NCI-H2227 (cell line): ENCODE measurements at regions not wholly inside any gene's neighbourhood (a gene's known extent, or its start where the extent isn't known, plus 50 kb on each side); places are given as distances from the start of the nearest gene placed in this dataset.
"Not testable (repeated sequence)": the region's sequence is repeated elsewhere in the genome, so short reads cannot be mapped to it uniquely, and the experiment has no call there.

Experiments
- DNase-seq: peaks from one replicate; lab custom pipeline; 2025; ENCODE audit not compliant: unreplicated experiment; lab: John Stamatoyannopoulos, UW

DNA sequence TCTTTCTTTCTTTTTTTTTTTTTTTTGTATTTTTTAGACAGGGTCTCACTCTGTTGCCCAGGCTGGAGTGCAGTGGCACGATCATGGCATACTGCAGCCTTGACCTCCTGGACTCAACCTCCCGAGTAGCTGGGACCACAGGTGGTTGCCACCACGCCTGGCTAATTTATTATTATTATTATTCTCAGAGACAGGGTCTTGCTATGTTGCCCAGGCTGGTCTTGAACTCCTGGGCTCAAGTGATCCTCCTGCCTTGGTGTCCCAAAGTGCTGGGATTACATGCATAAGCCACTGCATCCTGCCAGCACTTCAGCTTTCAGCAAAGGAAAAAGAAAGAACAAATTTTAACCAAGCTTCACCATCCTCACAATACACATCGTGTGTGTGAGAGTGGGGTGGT lies 97.9 kb upstream of the SERBP1 start:
- DNase-seq, result no peak

DNA sequence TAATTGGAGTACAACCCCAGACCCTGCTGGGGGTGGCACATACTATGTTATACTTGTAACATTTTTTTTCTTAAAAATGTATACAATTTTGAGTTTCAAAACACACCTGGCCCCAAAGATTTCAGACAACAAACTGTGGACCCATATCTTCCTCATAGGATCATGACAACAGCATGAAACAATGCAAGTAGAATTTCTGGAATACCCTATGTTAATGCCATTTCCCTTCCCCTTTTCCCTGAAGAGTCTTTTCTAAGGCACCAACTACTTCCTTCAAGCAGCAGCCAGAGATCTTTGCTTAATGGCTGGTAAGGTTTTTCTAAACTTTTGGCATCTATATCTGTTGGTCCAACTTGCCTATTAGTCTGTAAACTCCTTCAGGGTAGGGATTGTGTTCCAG lies 99.9 kb upstream of the SERBP1 start:
- no peak for DNase-seq

DNA sequence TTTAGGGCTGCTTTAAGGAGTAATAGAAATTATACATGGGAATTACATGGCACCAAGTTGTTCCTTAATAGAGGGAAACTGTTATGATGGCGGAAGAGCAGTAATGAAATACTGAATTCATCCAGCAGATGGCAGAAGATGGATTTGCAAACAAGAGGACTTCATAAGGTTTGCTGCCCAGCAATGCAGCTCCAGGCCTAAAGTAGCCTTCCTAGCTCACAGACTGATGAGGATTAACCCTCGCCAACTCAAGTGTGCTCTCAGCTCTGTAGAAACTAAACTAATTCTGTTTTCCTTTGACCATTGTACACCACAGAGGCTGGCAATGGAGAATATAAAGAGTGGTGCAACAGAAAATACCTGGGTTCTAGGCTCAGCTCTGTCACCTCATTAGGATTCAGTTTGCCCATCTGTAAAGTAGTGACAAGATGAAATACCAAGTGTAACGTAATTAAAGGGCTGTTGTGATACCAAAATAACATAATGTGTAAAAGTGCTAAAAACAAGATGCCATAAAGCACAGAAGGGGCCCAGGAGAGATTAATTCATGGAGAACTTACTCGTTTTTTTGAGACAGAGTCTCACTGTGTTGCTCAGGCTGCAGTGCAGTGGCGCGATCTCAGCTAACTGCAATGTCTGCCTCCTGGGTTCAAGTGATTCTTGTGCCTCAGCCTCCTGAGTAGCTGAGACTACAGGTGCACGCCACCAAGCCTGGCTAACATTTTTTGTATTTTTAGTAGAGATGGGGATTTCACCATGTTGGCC lies 102.4 kb upstream of the SERBP1 start:
- peak; percentile 72 for DNase-seq

DNA sequence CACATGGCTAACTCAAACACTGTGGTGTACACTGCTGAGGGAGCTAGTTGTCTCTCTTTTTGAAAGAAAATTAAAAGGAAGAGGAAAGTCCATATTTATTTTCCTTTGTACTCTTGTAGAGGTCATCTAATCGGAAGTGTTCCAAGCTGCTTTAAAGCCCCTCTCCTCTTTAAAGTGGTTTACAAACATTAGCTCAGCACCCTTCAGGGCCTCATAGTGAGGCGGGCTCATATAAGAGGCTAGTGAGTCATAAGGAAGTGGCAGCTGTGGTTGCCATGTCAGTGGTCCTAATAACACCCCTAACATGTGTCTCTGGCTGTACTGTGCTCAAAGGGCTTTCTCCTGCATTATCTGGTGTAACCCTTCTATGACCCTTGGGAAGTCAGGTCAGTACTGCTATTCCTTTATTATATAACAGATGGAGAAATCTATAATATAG lies 104.4 kb upstream of the SERBP1 start:
- peak; percentile 41 for DNase-seq

DNA sequence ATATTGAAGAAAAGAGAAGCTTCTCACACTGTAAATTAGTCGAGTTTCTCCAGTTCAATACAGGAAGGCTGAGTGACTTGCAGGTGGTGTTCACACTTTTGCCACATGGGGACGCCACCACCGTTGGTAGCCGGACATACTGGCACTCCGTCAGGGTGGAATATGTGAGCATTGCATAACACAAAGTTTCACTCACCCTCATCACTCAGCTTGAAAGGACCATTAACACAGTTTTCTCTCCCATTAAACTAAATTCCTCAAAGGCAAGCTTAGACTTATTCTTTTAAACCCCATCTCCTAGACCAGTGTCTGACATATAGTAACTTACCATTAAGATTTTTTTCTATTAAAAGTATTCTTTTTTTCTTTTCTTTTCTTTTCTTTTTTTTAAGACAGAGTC lies 105.3 kb upstream of the SERBP1 start:
- DNase-seq, result peak; percentile 61

DNA sequence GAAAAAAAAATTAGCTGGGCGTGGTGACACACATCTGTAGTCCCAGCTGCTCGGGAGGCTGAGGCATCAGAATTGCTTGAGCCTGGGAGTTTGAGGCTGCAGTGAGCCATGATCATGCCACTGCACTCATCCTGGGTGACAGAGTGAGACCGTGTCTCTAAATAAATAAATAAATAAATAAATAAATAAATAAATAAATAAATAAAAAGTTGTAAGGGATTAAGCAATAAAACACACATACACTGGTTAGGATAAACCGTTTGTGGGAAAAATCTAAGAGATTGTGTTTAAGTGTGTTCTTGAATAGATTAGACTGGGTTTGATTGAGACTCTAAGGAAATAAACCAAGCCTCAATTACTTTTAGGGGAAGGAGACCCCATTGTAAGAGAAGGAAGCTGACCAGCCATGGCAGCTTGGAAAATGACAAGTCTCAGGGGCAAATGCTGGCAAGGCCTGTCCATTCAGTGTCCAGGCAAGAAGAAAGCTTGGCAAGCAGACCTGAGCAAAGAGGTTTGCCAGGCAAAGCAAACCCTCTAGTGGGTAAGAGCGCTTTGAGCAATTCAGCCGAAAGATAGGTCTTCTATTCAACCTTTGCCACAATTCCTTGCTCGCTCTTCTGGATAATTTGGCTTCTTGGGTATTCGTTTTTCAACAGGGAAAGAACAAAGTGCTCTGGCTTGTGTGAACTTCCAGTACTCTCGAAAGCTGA lies 106.9 kb upstream of the SERBP1 start:
- DNase-seq, result no peak

DNA sequence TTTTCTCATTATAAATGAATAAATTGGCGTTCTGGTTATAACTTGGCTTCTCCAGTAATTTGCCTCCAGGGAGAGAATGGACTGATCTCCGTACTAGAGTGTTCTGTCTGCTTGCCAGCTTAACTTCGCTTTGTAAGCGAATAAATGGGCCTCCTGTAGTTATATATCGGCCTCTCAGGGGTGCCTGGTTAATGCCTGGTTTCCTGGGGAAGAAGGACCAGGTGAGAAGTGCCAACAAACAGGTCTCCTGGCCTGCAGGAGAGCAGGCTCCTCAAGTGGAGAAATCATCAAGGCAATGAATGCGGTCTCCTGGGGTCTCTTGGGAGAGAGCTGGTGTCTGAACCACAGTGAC lies 107.4 kb upstream of the SERBP1 start:
- DNase-seq, result no peak

DNA sequence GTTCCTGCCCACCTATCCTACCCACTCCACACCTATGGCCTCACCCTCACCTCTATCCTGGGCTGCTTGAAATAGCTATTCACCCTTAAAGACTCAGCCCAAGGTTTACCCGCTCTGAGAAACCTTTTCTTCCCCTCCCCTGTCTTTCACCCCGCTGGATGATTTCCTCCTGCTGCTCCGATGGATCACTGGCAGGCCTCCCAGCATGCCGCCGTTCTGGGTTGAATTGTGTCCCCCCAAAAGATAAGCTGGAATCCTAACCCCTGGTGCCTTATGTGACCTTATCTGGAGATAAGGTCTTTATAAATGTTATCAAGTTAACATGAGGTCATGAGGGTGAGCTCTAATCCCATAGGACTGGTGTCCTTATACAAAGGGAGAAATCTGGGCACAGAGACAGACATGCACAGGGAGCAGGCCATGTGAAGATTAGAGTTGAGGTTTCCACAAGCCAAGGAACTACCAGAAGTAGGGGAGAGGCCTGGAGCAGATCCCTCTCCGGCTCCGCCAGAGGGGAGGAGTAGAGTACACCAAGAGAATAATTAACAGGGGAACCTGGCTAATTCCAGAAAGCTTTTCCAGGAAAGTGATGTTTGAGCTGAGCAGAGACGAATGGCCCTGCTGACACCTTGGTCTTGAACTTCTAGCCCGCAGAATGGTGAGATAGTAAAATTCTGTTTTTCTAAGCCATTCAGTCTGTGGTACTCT lies 110.0 kb upstream of the SERBP1 start:
- no peak for DNase-seq

DNA sequence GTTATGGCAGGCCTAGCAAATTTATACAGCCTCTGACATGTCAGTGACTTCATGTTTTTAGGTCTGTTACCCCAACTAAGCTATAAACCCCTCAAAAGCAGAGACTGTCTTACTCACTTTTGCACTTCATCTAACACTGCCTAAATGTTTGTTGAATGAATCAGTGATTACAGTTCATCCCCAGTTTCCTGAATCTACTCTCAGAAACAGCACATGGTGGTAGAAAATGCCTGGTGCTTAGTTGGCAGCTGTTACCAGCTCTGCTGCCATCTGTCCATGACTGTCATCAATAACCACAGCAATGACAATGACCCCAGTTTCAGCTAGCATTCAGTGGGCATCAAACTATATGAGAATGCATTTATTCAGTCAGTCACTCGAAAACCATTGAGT lies 110.5 kb upstream of the SERBP1 start:
- DNase-seq, result no peak

DNA sequence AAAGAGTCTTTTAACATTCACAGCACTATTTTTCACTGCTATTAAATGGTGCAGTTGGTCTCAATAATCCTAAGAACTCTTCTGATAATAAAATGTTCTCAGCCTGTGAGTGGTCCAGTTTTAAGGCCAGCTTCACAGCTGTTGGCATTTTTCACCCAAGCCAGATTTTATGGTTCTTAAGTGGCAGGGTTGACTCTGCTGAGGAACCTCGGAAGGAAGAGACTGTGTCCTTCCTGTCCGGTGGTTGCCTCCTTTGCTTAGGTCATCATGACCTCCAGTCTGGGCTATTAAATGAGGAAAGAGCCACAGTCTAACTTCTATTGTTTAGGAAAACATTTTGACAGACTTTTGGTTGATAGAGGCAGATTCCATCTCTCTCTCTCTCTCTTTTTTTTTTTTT lies 112.5 kb upstream of the SERBP1 start:
- no peak for DNase-seq

DNA sequence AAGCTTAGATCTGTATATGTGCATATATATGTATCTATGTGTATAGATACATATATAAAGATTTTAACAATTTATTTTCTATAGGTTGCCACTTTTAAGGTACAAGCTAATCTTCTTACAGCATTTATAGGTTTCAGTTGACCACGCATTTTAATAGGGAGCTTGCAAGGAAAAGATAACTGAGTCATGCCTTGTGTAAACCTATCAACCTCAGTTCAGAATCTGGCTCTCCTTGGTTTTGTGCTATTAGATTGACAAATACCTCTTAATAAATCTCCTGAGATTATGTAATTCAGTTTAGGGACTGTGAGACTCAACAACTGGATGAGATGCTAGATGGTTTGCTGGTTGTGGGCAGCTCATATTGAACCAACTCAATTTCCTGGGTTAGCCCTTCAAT lies 114.7 kb upstream of the SERBP1 start:
- no peak for DNase-seq

DNA sequence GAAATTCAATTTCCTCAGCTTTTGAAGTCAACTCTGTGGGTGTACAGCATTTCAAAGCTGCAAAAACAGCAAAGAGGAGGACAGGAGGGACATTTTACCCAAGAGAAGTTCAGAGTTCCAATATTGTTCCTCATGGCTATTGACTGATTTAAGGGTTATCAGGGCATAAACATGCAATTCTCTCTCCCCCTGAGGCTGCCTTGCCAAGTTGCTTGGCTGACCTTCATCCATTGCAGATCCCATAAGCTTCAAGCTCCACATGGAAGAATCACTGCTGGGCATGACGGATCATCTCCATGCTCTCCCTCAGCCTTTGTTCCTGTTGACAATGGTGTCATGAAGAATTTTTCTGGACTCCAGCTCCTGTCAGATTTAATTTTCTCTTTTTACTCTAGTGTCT lies 115.2 kb upstream of the SERBP1 start:
- DNase-seq, result no peak

DNA sequence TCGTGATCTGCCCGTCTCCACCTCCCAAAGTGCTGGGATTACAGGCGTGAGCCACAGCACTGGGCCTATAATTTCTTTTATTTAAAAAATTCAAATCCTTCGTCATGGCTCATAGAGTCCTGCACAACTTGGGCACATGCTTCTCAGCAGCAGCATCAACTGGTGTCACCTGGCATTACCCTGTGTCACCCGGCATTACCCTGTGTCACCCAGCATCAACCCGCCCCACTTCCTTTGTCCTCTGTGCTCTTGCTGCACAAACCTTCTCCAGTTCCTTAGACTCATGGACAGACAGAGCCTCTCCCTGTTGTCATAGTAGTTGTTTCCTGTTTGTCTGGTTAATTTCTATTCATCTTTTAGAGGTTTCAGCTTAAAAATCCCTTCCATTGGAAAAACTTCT lies 121.2 kb upstream of the SERBP1 start:
- no peak for DNase-seq

DNA sequence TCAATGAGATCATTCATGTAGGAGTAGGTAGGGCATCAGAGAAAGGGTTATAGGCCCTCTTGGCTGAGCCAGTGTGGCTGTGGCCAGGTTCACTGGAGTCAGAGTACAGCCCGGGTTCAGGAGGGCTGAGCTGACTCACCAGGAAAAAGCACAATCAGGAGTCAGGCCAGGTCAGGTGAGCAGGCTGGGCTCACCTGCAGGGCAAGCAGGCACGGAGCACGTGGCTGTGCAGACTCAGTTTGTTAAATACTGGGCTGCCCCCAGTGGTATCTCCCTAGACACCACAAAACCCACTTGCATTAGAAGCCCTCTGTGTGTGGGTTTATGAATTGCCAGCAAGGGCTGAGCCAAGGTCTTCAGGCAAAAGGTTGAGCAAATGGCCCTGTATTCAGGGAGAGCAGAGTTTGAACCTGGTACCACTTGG lies 122.1 kb upstream of the SERBP1 start:
- DNase-seq, result no peak

DNA sequence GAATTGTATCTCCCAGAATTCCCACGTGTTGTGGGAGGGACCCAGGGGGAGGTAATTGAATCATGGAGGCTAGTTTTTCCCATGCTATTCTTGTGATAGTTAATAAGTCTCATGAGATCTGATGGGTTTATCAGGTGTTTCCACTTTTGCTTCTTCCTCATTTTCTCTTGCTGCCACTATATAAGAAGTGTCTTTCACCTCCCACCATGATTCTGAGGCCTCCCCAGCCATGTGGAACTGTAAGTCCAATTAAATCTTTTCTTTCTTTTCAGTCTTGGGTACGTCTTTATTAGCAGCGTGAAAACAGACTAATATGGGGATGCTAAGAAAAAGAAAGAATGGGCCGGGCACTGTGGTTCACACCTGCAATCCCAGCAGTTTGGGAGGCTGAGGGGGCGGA lies 124.0 kb upstream of the SERBP1 start:
- not testable (repeated sequence) for DNase-seq

DNA sequence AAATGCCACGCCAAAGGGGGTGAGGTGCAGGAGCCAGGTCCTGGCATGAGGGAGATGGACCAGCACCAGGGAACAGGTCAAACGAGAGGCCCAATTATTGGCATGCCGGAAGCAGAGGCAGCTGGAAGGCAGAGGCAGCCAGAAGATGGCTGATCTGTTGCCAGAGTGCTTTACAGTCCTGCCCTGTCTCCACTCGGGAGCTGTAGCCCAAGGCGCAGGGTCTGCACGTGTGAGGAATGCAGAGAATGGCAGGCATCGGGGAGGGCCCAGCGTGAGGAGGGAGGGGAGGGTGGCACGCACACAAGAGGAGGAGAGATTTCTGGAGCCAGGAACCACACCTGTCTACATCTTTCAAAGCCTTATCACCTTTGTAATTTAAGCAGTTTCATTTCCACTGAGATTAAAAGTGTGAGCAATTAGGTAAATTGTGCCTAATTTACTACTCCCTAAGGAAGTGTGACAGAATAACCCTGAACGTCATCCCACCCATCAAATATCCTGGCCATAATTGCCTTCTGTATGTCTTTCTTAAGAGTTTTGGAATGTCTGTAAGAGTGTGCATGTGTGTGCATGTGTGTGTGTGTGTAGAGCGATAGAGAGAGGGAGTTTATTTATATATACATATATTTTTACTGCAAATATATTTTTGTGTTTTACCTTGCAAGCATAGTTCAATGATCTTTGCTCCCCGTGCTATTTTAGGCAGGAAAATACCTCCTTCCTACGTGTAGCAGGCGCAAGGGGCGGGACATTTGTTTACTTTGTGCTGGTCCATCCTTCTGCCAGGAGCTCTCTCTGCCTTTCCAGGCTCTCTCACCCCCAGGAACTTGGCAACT lies 125.5 kb upstream of the SERBP1 start:
- no peak for DNase-seq

DNA sequence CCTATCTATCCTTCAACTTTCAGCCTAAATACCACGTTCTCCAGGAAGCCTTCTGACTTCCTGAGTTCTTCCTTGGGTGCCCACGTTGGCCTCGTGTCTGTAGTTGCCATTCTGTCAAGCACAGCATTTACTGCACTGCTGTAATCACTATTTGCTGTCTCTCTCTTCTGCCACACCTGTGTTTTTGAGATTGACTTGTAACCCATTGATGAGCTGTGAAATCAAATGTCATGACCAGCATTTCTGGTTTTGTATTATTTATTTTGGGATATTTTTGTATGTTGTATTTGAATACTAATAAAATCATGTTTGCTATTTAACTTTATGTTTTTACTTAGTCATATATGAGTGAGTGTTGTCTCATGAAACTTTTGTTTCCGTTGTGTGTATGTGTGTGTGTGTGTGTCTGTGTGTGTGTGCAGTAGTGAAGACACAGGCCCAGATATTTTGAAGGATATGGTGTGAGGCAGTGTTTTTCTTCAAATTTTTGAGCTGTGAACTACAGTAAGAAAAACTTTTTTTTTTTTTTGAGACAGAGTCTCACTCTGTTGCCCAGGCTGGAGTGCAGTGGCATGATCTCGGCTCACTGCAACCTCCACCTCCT lies 126.2 kb upstream of the SERBP1 start:
- no peak for DNase-seq

DNA sequence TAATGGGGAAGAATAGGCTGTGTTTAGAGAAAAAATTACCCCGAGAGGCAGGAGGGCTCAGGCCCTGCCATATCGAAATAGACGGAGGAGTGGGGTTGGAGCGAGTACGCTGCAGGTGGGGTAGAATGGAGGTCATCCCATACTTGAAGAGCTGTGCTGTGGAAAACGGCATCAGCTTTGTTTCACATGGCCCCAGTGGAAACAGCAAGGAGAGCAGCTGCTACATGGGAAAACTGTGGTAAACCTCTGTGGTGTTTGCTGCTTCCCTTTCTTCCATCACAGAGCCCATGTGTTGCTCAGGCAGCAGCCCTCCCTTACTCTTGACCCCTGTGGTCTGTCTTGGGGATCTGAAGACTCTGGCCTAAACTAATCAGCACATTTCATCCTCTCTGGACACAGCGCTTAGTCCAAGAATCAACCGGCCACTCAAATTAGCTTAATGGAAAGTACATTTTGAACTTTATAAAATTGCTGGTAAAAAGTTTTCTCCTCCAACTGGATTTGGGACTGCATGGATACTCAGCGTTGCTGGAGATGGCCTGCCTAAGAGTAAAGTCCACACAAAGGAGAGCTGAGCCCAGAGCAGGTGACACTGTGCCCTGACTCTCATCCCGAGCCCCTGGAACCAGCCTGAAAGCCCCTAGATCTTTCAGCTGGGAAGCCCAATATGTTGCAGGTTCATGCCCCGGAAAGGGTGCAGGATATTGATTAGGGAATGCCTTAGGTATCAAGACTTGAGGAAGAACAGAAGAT lies 127.1 kb upstream of the GADD45A start:
- no peak for DNase-seq

DNA sequence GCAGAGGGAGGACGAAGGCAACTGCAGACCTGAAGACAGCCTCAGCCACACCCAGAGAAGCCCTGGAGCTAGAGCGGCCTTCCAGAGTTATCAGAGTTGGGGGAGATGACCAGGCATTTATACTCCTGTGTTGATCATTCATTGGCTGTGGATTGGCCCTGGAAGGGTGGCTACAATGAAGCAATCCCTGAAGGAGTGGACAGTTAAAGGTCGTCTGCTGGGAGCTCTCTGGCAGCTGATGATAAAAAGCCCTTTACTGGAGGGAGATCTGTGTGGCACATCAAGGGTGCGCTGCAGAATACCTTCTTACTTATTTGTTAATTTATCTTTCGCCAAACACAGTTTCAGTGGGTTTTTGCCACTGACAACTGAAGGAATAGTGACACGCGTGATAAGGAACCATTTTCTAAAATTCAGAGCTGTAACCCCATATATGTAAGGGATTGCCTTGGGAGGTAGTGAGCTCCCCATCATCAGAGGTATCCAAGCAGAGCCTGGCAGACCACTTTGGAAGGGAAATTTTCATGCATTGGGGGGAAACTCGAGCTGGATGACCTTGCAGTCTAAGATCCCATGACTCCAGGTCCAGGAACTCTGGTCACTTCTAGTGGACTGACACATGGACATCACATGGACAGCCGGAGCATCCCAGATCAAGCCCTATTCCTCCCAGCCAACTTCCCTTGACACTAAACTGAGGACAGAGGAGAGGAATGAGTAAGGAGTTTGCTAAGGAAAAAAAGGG lies 126.4 kb upstream of the GADD45A start:
- DNase-seq, result no peak
